ENCODE measurements at regions not wholly inside any gene's neighbourhood (a gene's known extent, or its start where the extent isn't known, plus 50 kb on each side); places are given as distances from the start of the nearest gene placed in this dataset.

GRCh38 chr17:77064598-77064997 lies 76.2 kb upstream of the SEC14L1 start:
- TF ChIP-seq REST (IDR thresholded peaks at IDR 0.05; ENCODE audit: insufficient read depth in 1 of 2, low read depth in 2 of 2, low read length in 2 of 2): no peak
- TF ChIP-seq SIN3A (IDR thresholded peaks at IDR 0.05; ENCODE audit: borderline replicate concordance, insufficient read depth, low read length): no peak
- no peak for TF ChIP-seq POLR2AphosphoS5 (IDR thresholded peaks at IDR 0.05; ENCODE audit: low read depth, low read length)
- TF ChIP-seq TAF1 (IDR thresholded peaks at IDR 0.05; ENCODE audit: borderline replicate concordance, insufficient read depth, low read length): no peak

Measured in PFSK-1 (cell line).